GM13977 (cell line): ENCODE measurements at regions not wholly inside any gene's neighbourhood (a gene's known extent, or its start where the extent isn't known, plus 50 kb on each side); places are given as distances from the start of the nearest gene placed in this dataset.

Source experiments
- DNase-seq: peaks from one replicate; pipeline ENCODE4 v3.0.0; 2012; ENCODE audit warnings: low spot score
- in situ Hi-C: fragments of 300-500 bp; cut with MboI; formaldehyde crosslinking; loops from one replicate; pipeline ENCODE4 v1.12.0; 2022; ENCODE audit warnings: low sequenced_read_pairs, low pct_unique_long_range_greater_than_20kb, mixed read lengths, inconsistent platforms; ENCODE audit not compliant: unreplicated experiment
- TF ChIP-seq, protein P1 (sequence below): IDR thresholded peaks from 2 replicates; pipeline ENCODE4 v1.5.1; 2012; ENCODE audit warnings: mild to moderate bottlenecking, control low read depth; ENCODE audit not compliant: insufficient read depth; ENCODE audit errors: extremely low read depth, missing control alignments

DNA sequence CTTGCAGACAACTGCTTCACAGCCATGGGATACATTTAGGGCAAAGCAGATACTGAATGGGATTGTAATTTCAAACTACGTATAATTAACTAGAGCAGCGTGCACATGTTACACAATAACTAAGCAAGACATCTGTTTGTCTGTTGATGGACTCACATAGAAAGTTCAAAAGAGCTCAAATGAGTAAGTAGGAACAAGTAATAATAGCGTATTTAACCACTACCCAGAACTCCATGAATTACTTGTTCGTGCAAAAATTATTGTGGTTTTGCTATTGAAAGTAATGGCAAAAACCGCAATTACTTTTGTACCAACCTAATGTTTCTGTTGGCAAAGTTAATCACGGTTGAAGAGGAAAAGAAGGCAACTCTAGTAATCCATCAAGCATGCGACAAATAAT, 825.4 kb downstream of the PCDH18 start:
- no peak for DNase-seq
- TF ChIP-seq, protein P1, sequence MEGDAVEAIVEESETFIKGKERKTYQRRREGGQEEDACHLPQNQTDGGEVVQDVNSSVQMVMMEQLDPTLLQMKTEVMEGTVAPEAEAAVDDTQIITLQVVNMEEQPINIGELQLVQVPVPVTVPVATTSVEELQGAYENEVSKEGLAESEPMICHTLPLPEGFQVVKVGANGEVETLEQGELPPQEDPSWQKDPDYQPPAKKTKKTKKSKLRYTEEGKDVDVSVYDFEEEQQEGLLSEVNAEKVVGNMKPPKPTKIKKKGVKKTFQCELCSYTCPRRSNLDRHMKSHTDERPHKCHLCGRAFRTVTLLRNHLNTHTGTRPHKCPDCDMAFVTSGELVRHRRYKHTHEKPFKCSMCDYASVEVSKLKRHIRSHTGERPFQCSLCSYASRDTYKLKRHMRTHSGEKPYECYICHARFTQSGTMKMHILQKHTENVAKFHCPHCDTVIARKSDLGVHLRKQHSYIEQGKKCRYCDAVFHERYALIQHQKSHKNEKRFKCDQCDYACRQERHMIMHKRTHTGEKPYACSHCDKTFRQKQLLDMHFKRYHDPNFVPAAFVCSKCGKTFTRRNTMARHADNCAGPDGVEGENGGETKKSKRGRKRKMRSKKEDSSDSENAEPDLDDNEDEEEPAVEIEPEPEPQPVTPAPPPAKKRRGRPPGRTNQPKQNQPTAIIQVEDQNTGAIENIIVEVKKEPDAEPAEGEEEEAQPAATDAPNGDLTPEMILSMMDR = no peak
- in situ Hi-C loops = no loop called here

DNA sequence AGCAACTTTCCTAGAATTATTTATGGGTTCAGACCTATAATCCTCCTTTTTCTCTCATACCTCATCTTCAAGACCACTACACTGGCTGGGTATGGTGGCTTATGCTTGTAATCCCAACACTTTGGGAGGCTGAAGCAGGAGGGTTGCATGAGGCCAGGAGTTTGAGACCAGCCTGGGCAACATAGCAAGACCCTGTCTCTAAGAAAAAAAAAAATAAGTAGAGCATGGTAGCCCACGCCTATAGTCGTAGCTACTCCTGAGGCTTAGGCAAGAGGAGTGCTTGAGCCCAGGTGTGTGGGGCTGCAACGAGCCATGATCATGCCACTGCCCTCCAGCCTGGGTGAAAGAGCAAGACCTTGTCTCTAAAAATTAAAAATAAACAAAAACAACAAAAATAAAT, 832.4 kb downstream of the PCDH18 start:
- TF ChIP-seq, protein P1 = no peak
- no peak for DNase-seq
- in situ Hi-C loops = no loop called here

DNA sequence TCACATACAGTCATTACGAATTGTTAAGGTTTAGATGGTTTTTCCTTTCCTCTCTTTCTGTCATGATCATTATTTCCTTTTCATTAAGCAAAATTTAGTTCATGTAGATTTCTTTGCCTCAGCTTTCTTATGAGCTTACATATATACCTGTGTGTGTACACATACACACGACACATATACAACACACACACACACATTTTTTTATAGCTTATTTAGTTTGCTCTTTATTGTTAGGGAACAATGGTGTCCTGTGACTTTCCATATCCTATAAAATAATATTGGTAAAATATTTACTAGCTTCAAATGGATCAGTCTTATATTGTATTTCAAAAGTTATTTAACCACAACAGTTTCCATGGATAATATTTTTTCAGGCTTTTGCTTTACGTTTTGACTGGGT, 840.7 kb downstream of the PCDH18 start:
- in situ Hi-C loops = no loop called here
- no peak for DNase-seq
- TF ChIP-seq, protein P1 = no peak

DNA sequence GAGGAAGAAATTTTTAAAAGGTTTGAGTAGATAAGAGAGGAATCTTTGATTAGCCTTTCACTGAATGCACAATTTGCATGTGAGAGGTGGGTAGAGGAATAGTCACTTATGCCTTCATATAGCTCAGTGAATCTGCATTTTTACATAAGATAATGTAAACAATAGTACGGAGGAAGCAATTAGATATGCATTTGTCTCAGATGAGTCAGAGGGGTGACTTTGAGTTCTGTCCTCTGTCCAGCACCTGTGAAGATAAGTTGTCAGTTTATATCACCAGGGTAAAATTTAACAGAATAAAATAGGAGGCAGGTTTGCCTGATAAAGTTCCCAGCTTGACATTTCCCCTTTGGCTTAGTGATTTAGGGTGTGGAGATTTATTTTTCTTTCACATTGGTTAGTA, 841.9 kb downstream of the PCDH18 start:
- no peak for DNase-seq
- in situ Hi-C loops = no loop called here
- TF ChIP-seq, protein P1 = no peak

DNA sequence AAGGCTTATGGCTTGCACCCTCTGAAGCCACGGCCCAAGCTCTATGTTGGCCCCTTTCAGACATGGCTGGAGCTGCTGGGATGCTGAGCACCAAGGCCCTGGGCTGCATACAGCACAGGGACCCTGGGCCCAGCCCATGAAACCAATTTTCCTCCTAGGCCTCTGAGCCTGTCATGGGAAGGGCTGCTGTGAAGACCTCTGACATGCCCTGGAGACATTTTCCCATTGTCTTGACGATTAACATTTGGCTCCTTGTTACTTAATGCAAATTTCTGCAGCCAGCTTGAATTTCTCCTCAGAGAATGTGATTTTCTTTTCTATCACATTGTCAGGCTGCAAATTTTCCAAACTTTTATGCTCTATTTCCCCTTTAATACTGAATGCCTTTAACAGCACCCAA, 844.7 kb downstream of the PCDH18 start:
- DNase-seq = no peak
- TF ChIP-seq, protein P1 = no peak
- in situ Hi-C loops = no loop called here

DNA sequence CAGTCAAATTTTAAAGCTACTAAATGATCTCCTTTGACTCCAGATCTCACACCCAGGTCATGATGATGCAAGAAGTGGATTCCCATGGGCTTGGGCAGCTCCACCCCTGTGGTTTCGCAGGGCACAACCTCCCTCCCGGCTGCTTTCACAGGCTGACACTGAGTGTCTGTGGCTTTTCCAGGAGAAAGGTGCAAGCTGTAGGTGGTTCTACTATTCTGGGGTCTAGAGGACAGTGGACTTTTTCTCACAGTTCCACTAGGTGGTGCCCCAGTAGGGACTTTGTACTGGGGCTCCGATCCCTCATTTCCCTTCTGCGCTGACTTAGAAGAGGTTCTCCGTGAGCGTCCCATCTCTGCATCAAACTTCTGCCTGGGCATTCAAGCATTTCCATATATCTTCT, 845.2 kb downstream of the PCDH18 start:
- DNase-seq = no peak
- TF ChIP-seq, protein P1 = no peak
- in situ Hi-C loops = no loop called here

DNA sequence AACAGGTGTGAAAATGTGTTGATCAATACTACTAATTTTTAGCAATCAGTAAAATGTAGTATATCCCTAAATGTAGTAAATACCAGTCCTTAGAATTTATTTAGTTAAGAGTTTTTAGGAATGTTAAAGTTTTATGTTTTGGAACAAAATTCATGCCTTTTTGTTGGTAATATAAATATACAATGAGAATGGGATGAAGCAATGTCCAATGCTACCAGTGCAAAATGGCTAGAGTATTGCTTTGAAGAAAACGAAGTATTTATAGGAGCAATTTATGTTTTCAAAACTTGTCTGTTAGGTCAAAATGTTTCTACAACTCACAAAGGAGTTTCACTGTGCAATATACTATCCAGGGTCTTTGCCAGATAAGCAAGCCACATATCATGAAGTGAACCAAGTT, 851.5 kb downstream of the PCDH18 start:
- no peak for DNase-seq
- TF ChIP-seq, protein P1 = no peak
- in situ Hi-C loops = no loop called here
